ENCODE measurements at regions not wholly inside any gene's neighbourhood (a gene's known extent, or its start where the extent isn't known, plus 50 kb on each side); places are given as distances from the start of the nearest gene placed in this dataset.
A peak's percentile ranks its signal among the peaks of the same experiment; 100 is the strongest.

GRCh38 chr1:5333291-5333690 is 658.9 kb downstream of the NPHP4 start:
- DNase-seq (ENCODE audit: low spot score) (no peak), ATAC-seq (no peak)
- intact Hi-C loops (cut with DNase I), result no loop called here

GRCh38 chr1:5331101-5331500 is 661.1 kb downstream of the NPHP4 start:
- no peak for ATAC-seq
- no peak for DNase-seq (ENCODE audit: low spot score)
- intact Hi-C loops (cut with DNase I), result no loop called here

- intact Hi-C loops (cut with DNase I), result no loop called here
- no peak for ATAC-seq
Measured at GRCh38 chr1:5329068-5329739, 663.0 kb downstream of the NPHP4 start.

GRCh38 chr1:5324883-5325282 is 667.3 kb downstream of the NPHP4 start:
- intact Hi-C loops (cut with DNase I), result no loop called here
- ATAC-seq, result no peak
- DNase-seq (ENCODE audit: low spot score), result no peak

More at GRCh38 chr1:5329068-5329739, 663.0 kb downstream of the NPHP4 start:
- DNase-seq (ENCODE audit: low spot score), result no peak

- DNase-seq (ENCODE audit: low spot score) (no peak), ATAC-seq (no peak)
- intact Hi-C loops (cut with DNase I), result no loop called here
Measured at GRCh38 chr1:5318143-5318816, 663.9 kb downstream of the AJAP1 start.

GRCh38 chr1:5317391-5317790 is 663.0 kb downstream of the AJAP1 start:
- no peak for ATAC-seq
- no peak for DNase-seq (ENCODE audit: low spot score)
- intact Hi-C loops (cut with DNase I), result no loop called here

- ATAC-seq, result no peak
- intact Hi-C loops (cut with DNase I), result no loop called here
- no peak for DNase-seq (ENCODE audit: low spot score)
Measured at GRCh38 chr1:5312862-5313261, 658.5 kb downstream of the AJAP1 start.

GRCh38 chr1:5312293-5312674 is 657.9 kb downstream of the AJAP1 start:
- intact Hi-C loops (cut with DNase I), result no loop called here
- ATAC-seq, result no peak
- DNase-seq (ENCODE audit: low spot score), result no peak

- intact Hi-C loops (cut with DNase I), result no loop called here
- no peak for ATAC-seq
- DNase-seq (ENCODE audit: low spot score), result no peak
Measured at GRCh38 chr1:5311634-5312292, 657.4 kb downstream of the AJAP1 start.

GRCh38 chr1:5311147-5311546 is 656.7 kb downstream of the AJAP1 start:
- no peak for DNase-seq (ENCODE audit: low spot score)
- intact Hi-C loops (cut with DNase I), result no loop called here
- no peak for ATAC-seq

GRCh38 chr1:5308249-5308648 is 653.8 kb downstream of the AJAP1 start:
- ATAC-seq, result no peak
- intact Hi-C loops (cut with DNase I), result no loop called here
- DNase-seq (ENCODE audit: low spot score), result no peak

GRCh38 chr1:5304702-5305101 is 650.3 kb downstream of the AJAP1 start:
- ATAC-seq (no peak), DNase-seq (ENCODE audit: low spot score) (no peak)
- intact Hi-C loops (cut with DNase I), result no loop called here

- DNase-seq (ENCODE audit: low spot score) (no peak), ATAC-seq (no peak)
- intact Hi-C loops (cut with DNase I), result no loop called here
Measured at GRCh38 chr1:5298376-5298775, 644.0 kb downstream of the AJAP1 start.

GRCh38 chr1:5297886-5298239 is 643.5 kb downstream of the AJAP1 start:
- intact Hi-C loops (cut with DNase I), result no loop called here
- DNase-seq (ENCODE audit: low spot score) (no peak), ATAC-seq (no peak)

- peak; percentile 96 for ATAC-seq
Measured at GRCh38 chr1:5297180-5297885, 642.9 kb downstream of the AJAP1 start.

GRCh38 chr1:5296557-5297179 is 642.3 kb downstream of the AJAP1 start:
- no peak for ATAC-seq
- no peak for DNase-seq (ENCODE audit: low spot score)
- intact Hi-C loops (cut with DNase I), result no loop called here

More at GRCh38 chr1:5297180-5297885, 642.9 kb downstream of the AJAP1 start:
- peak; percentile 65 for DNase-seq (ENCODE audit: low spot score)
- intact Hi-C loops (cut with DNase I), result no loop called here

- no peak for DNase-seq (ENCODE audit: low spot score)
- no peak for ATAC-seq
- intact Hi-C loops (cut with DNase I), result no loop called here
Measured at GRCh38 chr1:5296095-5296494, 641.7 kb downstream of the AJAP1 start.

GRCh38 chr1:5291889-5292288 is 637.5 kb downstream of the AJAP1 start:
- ATAC-seq, result no peak
- intact Hi-C loops (cut with DNase I), result no loop called here
- no peak for DNase-seq (ENCODE audit: low spot score)

Measured in sciatic nerve (tissue), 2 donors.